ENCODE measurements at regions not wholly inside any gene's neighbourhood (a gene's known extent, or its start where the extent isn't known, plus 50 kb on each side); places are given as distances from the start of the nearest gene placed in this dataset.

- DNase-seq (ENCODE audit: low read depth): no peak
Measured at GRCh38 chr5:124692950-124693349, 53.5 kb downstream of the ZNF608 start.

- no peak for DNase-seq (ENCODE audit: low read depth)
Measured at GRCh38 chr5:124692324-124692723, 54.1 kb downstream of the ZNF608 start.

- DNase-seq (ENCODE audit: low read depth): no peak
Measured at GRCh38 chr5:124689653-124690052, 56.8 kb downstream of the ZNF608 start.

- no peak for DNase-seq (ENCODE audit: low read depth)
Measured at GRCh38 chr5:124686239-124687004, 60.0 kb downstream of the ZNF608 start.

GRCh38 chr5:124685404-124685930 lies 61.0 kb downstream of the ZNF608 start:
- no peak for DNase-seq (ENCODE audit: low read depth)

- no peak for DNase-seq (ENCODE audit: low read depth)
Measured at GRCh38 chr5:124683917-124684555, 62.4 kb downstream of the ZNF608 start.

- DNase-seq (ENCODE audit: low read depth): no peak
Measured at GRCh38 chr5:124679578-124680199, 66.8 kb downstream of the ZNF608 start.

GRCh38 chr5:124678922-124679519 lies 67.4 kb downstream of the ZNF608 start:
- DNase-seq (ENCODE audit: low read depth): no peak

GRCh38 chr5:124678468-124678867 lies 68.0 kb downstream of the ZNF608 start:
- DNase-seq (ENCODE audit: low read depth): no peak

GRCh38 chr5:124677374-124678351 lies 68.8 kb downstream of the ZNF608 start:
- no peak for DNase-seq (ENCODE audit: low read depth)

- DNase-seq (ENCODE audit: low read depth): no peak
Measured at GRCh38 chr5:124675931-124676846, 70.2 kb downstream of the ZNF608 start.

- no peak for DNase-seq (ENCODE audit: low read depth)
Measured at GRCh38 chr5:124671193-124671592, 75.2 kb downstream of the ZNF608 start.

- DNase-seq (ENCODE audit: low read depth): no peak
Measured at GRCh38 chr5:124670722-124671184, 75.7 kb downstream of the ZNF608 start.

- no peak for DNase-seq (ENCODE audit: low read depth)
Measured at GRCh38 chr5:124669956-124670721, 76.3 kb downstream of the ZNF608 start.

GRCh38 chr5:124669300-124669648 lies 77.2 kb downstream of the ZNF608 start:
- DNase-seq (ENCODE audit: low read depth): no peak

- DNase-seq (ENCODE audit: low read depth): no peak
Measured at GRCh38 chr5:124668353-124669299, 77.8 kb downstream of the ZNF608 start.

- no peak for DNase-seq (ENCODE audit: low read depth)
Measured at GRCh38 chr5:124665625-124666024, 80.8 kb downstream of the ZNF608 start.

GRCh38 chr5:124665035-124665434 lies 81.4 kb downstream of the ZNF608 start:
- no peak for DNase-seq (ENCODE audit: low read depth)
